Fibroblast of skin of back (primary cell): ENCODE measurements at regions not wholly inside any gene's neighbourhood (a gene's known extent, or its start where the extent isn't known, plus 50 kb on each side); places are given as distances from the start of the nearest gene placed in this dataset.

Experiments used
- DNase-seq: peaks from one replicate; pipeline ENCODE4 v3.0.0-alpha.2; 2013

DNA sequence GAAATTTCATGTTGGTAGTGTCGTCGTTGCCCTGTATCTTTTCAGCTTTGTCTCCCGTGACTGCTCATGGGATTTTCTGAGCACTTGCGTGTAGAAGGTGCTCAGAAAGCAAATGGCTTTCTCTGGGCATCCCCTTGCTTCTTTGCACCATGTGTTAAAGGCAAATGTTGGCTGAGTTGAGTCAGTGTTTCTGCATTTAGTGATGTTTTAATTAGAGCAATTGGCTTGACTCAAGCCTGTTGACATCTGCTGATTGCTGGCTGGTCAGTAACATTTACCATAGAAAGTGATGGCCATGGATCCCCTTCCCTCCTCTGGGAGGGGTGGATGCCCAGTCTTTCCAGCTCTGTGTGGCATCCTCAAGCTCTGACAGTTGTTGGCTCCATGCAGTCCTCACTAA, 187.2 kb upstream of the MPHOSPH6 start:
- DNase-seq, result no peak

DNA sequence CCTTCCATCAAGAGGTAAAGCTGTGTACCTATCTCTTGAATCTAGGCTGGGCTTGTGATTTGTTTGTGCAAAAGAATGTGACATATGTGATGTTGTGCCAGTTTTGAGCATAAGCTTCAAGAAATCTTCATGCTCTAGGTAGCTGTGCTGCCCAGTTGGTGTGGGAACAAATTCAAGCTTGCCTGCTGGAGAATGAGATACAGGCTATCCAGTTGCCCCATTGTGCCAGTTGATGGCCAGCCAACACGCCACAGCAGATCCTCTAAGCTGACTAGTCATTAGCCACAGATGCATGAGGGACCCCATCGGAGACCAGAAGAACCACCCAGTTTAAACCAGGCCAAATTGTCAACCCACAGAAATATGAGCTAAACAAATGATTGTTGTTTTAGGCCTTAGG, 180.5 kb upstream of the MPHOSPH6 start:
- DNase-seq, result no peak

DNA sequence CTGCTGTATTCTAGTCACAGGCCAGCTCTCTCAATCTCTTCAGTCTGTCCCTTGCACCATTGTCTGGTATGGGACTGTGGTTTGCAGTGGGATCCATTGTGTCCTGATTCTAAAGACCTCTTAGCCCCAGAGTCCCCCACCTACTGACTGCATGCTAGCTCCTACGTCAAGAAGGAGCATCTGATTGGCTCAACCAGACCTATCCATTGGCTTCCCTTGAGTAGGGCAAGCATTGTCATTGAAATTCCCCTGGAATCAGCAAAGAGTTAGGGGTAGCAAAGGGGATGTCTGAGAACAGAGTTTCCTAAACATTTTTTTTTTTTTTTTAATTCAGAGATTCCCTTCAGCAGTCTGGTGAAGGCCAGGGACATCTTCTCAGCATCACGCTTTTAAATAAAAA, 175.3 kb upstream of the MPHOSPH6 start:
- DNase-seq, result no peak

DNA sequence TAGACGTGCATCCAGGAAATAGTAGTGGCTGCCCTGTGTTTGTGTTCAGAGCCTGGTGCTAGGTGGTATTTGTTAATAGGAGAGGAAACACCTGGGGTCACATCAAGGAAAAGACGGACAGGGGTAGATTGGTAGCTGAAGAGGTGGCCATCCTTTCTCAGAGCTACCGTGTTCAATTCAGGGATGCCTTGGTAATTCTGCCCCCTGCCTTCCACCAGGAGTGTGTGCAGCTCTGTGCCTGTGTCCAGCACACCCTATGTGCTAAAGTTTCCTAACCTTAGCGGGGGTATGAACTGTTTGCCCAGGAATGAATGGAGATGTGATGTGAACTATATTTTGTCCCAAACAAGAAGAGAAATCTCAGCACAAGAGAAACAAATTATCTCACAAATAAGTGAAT, 174.1 kb upstream of the MPHOSPH6 start:
- DNase-seq, result no peak

DNA sequence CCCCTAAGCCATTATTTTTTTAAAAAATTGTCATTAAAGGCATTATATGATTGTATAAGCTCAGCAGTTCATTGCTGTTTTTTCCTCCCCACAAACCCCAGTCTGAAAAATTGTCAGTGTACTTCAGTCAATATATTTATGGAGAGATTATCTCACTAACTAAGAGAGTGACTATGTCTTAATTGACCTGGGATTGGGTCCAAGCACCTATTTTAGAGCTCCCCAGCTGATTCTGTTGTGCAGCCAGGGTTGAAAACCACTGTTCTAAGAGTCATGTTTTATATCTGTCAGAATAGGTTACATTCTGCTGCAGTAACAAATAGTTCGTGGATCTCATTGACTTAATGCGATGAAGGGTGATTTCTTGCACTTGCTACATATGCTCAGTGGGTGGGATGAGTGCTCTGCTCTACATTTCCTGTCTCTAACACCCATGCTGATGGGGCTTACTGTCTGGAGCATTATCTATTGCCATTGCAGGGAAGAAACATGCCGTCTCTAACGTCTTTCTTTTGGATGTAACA, 171.2 kb upstream of the MPHOSPH6 start:
- no peak for DNase-seq

DNA sequence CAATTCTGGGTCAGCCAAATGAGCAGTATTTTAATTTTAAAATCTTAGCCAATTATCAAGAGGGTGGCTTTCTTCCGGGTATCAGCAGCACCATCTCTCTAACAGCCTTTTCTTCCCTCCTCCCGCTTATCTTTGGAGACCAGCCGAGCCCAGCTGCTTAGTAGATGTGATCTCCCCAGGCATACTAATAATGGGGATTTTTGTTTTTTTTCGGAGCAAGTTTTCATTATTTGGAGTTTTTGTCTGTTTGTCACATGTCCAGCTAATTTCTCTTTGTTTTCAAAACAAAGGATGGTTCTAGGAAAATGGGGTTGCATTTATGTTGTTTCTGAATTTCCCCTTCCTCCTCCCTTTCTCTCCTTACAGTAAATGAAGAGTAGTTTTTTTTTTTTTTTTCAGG, 170.5 kb upstream of the MPHOSPH6 start:
- DNase-seq, result no peak

DNA sequence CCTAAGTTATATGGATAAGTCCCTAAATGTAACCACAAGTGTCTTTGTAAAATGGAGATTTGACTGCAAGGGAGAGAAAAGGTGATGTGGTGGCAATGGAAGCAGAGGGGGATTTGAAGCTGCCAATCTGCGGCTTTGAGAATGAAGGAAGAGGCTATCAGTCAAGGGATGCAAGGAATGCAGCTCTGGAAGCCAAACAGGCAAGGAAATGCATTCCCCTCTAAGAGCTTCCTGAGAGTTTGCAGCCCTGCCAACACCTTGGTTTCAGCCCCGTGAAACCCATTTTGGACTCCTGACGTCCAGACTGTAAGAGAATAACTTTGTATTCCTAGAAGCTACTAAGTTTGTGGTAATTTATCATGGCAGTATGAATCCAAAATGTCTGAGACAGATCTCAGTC, 167.3 kb upstream of the MPHOSPH6 start:
- DNase-seq, result no peak

DNA sequence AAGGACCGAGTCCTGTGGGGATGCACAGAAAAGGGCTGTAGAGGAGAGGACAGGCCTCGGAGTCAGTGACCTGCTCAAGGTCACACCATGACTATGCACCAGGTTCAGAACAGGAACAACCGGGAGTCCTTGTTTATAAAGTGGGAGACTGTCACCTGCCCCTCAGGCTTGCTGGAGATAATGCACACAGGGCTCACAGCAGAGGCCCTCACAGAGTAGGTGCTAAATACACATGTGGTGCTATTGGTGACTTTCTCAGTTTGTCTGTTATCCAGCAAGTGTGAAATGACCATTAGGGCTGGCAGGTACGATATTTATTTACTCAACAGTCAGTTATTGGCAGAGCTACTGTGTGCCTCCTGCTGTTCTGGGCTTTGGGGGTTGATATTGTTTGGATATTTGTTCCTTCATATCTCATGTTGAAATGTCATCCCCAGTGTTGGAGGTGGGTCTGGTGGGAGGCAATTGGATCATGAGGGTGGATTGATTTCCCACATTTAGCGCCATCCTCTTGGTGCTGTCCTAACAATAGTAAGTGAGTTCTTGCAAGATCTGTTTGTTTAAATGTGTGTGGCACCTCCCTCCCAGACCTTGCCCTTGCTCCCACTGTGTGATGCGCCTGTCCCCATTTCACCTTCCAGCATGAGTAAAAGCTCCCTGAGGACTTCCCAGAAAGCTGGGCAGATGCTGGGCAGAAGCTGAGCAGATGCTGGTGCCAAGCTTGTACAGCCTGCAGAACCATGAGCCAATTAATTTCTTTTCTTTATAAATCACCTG, 162.1 kb upstream of the MPHOSPH6 start:
- no peak for DNase-seq

DNA sequence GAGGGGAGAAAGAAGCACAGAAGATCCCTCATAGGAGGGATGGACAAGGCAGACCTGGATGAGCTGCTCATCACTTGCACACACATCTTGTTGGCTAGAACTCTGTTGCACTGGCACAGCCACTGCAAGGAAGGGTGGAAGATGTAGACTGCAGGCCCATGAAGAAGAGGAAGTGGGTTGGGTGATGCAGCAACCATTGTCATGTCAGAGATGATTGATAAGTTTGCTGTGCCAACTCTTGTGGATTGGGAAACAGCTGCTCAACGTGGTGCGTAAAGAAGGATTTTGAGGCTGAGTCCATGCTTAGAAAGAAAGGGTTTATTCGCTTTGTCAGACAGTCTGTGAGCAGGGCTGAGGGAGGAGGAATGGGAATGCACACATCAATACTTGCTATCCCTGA, 161.4 kb upstream of the MPHOSPH6 start:
- DNase-seq, result no peak

DNA sequence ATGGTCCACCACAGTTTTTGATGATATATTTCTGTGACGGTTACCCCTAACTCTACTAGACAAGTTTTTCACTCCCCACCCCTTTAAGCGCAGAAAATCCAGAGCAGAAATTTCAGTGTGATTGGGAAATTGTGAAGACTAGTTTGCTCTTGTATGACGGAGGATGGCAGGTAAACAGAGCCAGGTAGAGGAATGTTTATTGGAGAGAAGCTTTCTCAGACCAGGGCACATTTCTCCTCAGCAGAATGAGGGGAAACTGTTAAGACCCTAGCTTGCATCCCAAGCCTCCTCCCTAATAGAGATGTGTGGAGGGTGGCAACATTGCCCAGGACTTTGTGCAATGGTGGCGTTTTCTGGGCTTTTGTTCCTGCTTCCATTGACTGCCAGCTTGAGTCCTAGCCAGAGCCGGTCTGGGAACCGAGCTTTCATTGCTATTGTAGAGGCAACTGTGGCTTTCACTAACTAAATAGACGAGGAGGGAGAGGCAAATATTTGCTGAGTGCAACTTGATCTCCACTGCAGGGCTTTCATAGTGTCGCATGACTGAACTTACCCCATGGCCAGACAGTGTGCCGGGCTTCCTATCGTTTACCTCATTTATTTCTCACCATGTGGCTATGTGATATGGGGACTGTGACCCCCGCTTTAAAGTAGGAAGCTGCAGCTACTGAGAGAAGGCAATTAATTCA, 159.6 kb upstream of the MPHOSPH6 start:
- DNase-seq, result no peak

DNA sequence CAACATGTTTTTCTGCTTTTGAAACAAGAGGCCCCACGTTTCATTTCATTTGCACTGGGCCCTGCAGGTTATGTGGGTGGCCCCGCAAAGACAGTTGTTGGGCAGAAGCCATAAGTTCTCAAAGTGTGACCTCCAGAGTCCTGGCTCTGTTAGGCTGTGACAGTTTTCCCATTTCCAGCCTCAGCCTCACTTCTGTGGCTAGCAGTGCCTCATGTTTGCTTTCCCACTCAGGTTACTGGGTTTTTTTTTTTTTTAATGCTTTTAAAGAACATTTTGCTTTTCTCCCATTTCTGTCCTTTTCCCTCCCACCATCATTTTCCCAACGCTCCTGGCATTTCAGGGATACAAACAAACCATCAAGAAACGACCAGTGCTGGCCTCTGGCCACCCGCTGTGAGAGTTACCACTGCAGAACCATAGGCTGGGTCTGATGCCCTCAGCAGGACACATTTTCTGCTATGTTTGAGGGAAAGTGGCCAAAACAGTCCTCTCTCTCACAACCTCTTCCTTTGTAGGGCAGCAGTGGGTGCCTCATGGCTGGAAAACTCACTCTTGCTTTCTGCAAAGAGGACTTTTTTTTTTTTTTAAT, 159.0 kb upstream of the MPHOSPH6 start:
- DNase-seq, result no peak

DNA sequence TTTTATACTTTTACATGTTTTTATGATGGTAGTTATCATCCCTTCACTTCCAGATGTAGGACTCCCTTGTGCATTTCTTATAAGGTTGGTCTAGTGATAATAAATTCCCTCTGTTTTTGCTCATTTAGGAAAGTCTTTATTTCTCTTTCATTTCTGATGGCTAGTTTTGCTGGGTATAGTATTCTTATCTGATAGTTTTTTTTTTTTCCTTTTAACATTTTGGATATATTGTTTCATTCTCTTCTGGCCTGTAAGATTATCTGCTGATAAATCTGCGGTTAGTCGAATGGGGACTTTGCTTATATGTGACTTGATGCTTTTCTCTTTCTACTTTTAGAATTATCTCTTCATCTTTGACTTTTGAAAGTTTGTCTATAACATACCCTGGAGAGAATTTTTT, 153.1 kb upstream of the MPHOSPH6 start:
- DNase-seq, result no peak

DNA sequence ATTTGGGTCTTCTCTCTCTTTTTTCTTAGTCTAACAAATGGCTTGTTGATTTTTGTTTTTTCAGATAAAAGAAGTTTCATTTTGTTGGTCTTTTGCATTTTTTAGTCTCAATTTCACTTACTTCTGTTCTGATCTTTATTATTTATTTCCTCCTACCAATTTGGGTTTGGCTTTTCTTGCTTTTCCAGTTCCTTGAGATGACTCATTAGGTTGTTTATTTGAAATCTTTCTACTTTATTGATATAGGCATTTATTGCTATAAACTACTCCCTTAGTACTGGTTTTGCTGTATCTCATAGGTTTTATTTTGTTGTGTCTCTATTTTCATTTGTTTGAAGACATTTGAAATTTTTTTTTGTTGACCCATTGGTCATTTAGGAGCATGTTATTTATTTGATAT, 152.2 kb upstream of the MPHOSPH6 start:
- no peak for DNase-seq

DNA sequence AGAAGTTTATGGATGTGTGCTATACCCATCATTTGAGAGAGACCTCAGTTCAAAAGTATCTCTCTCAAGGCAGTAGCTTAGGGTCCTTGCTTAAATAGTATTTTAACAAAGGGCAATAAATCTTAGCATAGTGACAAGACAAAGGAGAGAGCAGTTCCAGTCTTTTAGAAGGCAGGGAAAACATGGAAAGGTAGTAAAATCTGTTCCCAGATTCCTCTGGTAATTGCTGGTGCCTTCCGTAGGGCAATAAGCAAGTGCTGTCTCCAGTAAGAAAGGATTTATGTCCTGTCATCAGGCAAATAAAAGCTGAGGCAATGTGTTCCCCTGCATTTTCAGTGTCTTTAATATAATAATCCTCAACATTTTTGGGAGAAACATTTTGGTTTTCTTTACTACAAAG, 149.0 kb upstream of the MPHOSPH6 start:
- DNase-seq, result no peak

DNA sequence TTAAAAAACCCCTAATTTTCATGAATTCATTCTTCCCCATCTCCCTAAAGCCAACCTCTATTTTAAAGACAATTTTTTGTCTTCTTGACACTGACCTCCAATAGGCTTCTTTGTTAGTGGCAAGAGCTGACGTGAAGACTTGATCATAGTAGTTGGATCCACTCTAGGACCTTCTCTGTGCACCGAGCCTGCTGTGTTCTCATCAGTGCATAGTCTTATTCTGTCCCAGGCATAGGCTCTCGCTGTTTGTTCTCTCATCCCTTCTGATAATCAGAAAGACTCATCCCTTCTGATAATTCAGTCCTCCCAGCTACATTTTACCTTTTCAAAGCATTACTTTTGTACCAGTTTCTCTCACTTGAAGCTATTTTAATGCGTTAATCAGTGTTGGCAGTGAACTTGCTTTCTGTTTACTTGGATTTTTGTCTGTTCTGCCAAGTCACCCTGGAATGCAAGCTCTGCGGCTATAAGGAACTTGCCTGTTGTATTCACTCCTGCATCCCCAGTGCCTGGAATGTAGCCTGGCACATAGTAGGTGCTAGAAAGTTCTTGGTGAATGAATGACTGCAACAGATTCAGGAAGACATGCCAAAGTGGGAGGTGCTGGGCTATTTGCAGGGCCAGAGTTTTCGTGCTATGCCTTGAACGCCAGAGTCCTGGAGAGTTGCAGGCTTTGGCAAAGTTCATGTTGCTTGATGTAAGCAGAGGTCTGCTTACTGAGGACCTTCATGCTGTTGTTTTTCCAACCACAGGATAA, 147.6 kb upstream of the MPHOSPH6 start:
- DNase-seq, result no peak

DNA sequence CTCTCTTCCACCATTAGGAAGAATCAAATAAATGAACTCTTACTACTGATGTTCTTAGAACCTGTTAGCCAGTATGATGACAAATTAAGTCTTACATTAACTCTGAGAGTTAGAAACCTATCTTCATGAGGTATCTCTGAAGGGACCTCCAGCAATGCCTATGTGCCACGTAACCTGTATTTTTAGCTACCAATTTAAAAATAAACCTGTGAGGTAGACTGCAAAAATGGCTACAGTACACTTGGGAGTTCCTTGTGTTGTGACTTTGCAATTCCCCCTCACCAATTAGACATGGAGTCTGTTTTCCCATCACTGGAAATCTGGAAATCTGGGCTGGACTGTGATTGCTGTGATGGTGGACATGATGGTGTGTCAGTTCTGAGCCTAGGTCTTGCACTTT, 143.7 kb upstream of the MPHOSPH6 start:
- DNase-seq, result no peak

DNA sequence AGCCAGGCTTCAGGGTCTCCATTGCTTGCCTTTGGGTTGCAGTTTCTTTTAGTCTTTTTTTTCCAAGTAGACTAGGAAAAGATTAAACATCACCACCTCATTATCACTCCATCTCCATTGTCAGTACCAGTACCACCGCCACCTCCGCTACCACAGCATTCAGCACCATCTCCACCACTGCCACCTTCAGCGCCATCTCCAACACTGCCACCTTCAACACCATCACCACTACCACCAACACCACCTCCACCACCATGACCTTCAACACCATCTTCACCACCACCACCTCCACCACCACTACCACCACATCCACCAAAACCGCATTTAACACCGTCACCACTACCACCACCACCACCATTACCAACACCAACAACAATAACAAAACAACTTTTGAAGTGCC, 141.5 kb upstream of the MPHOSPH6 start:
- no peak for DNase-seq

DNA sequence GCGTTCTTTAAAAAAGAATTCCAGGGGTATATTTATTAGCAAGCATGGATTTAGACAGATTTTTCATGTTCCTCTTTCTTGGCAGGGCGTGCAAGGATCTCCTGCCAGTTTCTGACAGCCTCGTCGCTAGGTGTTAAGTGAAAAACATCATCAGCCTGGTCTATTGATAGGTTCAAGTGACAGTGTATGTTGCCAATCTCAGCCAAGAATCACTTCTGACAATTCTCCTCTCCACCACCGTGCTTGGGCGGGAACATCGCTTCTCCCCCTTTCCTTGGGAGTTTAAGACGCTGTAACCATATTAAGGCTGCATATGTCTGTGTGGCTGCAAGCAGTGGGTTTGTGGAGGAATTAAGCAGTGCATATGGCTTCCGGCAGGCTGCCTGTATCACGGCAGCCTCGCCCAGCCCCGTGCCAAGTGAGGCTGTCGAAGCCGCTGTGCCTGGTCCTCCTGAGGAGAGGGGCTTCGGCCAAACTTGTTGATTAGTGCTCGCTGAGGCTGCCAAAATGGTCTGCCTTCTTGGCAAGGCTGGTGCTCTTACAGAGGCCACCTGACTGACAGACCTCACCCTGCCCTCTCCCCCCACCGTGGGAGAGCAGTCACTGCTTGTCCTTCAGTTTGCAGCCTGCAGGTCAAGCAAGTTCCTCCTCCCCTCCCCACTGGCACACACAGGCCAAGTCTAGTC, 132.2 kb upstream of the MPHOSPH6 start:
- DNase-seq, result no peak

DNA sequence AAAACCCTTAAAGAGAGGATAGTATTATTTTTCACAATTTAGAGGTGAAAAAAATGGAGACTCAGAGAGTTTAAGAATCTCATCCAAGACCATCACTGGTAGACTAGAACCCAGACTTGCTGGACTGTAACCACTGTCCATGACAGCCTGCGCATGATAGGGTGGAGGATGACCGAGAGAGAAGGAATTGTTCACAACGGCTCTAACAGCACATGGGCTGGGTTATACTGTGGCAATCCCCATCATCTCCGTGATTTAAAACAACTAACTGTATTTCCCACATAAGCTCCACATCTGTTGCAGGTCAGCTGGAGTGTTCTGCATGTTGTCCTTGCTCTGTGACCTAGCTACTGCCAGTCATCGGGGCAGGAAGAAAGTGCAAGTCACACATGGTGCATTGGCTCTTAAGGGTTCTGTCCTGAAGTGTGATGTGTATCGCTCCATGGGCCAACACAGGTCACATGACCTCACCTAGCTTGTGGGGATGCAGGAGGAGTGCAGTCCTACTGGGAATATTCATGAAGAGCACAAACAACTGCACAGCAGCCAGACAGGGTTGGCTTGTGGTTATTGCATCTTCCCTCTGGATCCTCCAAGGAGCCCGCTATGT, 131.2 kb upstream of the MPHOSPH6 start:
- no peak for DNase-seq

DNA sequence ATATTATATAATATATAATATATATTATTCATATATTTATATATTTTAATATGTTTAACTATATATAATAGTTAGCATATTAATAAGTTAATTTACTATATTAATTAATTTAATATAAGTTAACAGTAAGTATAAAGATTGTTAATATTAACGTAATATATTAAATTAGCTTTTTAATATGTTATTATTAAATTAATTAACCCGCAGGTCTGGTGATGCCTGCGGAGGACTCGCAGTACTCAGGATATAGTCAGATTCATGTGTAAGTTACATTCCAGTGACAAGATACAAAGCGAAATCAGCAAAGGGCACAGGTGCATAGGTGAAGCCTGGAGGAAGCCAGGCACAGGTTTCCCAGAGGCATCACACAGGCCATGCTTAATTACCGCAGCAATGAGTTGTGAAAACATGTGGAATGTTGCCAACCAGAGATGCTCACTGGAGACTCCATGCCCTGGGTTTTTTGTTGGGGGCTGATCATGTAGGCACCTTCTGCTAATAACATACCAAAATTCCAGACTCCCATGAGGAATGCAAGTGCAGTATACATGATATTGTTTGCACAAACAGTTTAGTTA, 130.4 kb upstream of the MPHOSPH6 start:
- no peak for DNase-seq

DNA sequence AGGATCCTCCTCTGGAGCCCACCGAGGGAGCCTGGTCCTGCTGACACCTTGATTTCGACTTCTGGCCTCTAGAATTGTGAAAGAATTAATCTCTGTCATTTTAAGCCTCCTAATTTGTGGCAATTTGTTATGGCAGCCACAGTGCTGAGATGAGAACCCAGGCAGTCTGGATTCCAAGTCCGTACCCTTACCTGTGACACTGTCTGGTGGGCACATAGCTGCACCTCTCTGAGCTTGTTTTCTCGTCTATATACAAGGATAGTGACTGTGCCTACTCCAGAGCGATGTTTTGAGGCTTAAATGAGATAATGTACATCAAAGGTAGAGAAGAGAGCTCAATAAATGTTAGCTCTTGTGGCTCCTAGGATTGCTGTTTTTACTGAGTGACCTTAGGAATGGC, 128.4 kb upstream of the MPHOSPH6 start:
- DNase-seq, result no peak
